ENCODE measurements at regions not wholly inside any gene's neighbourhood (a gene's known extent, or its start where the extent isn't known, plus 50 kb on each side); places are given as distances from the start of the nearest gene placed in this dataset.
"Not testable (repeated sequence)": the region's sequence is repeated elsewhere in the genome, so short reads cannot be mapped to it uniquely, and the experiment has no call there.

DNA sequence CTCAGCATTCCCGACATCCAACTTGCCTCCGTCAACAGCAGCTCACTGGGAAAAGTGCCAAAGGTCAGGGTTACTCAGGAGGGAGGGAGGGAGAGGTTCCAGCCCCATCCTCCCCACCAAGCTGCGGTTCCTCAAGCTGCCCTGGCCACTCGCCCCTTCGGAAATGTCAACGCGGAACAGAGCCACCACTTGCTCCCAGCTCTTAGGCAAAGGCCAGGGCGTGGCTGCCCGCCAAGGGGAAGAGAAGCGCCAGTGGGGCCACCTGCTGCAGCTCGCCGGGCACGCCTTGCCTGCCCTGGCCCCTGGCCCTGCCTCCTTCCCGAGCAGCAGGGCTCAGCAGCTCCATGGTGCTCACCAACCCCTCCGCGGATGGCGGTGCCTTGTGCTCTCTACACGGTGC is 531.1 kb downstream of the TP53TG3F start:
- H3K36me3 ChIP-seq (ENCODE audit: control insufficient read depth in 2 of 2, extremely low read depth in 1 of 2, insufficient read depth in 1 of 2, low read length in 1 of 2); H3K9me3 ChIP-seq; DNase-seq; H3K27ac ChIP-seq (ENCODE audit: low read length); H3K36me3 Mint-ChIP-seq; H3K4me3 Mint-ChIP-seq; H3K27me3 Mint-ChIP-seq; H3K27me3 ChIP-seq (replicated peaks in 1 of 2; ENCODE audit: control insufficient read depth in 2 of 2, extremely low read depth in 1 of 2, insufficient read depth in 2 of 2, low read length in 1 of 2); H3K4me1 ChIP-seq (ENCODE audit: control insufficient read depth in 1 of 2, extremely low read depth in 1 of 2, insufficient read depth in 2 of 2, low read length in 2 of 2); H3K4me1 Mint-ChIP-seq; CTCF ChIA-PET; POLR2A ChIA-PET; H3K9me3 Mint-ChIP-seq; ATAC-seq (replicated peaks in 1 of 4); H3K27ac Mint-ChIP-seq; H3K4me3 ChIP-seq (ENCODE audit: control insufficient read depth in 1 of 2, extremely low read depth in 1 of 2, low read length in 1 of 2): not testable (repeated sequence)
- WGBS (ENCODE audit: insufficient coverage) = no CpG with 5 or more reads among the region's 18 CpGs

DNA sequence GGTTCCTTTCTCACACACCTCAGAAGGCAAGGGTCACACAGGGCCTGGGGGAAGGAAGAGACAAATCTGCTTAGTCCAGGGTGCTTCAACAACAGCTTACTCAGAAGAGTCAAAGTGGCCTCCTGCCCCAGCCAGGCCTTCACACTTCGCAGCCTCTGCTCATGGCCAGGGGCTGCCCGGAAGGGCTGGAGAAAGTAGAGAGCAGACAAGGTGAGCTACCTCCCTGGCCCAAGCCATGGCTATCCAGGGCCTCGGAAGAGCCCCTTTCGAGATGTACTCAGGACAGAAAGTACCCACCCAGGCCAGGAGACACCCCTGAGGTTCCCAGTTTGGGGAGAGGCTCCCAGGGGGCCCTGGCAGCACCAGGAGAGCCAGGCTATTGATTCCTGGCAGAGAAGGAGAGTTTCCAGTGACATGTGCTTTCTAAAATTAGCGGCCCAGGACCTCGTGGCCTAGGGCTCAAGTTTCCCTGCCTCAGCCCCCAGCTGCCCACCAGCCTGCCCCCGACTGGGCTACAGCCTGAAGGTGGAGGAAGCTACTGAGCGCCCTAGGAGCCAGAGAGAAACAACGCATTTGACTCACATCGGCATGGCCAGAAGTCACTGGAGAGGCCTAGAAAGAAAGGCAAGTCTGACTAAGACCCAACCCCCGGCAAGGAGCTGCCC is 533.2 kb downstream of the TP53TG3F start:
- H3K27ac ChIP-seq (ENCODE audit: low read length); DNase-seq; H3K9me3 ChIP-seq; H3K36me3 ChIP-seq (ENCODE audit: control insufficient read depth in 2 of 2, extremely low read depth in 1 of 2, insufficient read depth in 1 of 2, low read length in 1 of 2); ATAC-seq (replicated peaks in 1 of 4); H3K36me3 Mint-ChIP-seq; H3K9me3 Mint-ChIP-seq; H3K27ac Mint-ChIP-seq; H3K4me3 Mint-ChIP-seq; CTCF ChIA-PET; H3K27me3 ChIP-seq (replicated peaks in 1 of 2; ENCODE audit: control insufficient read depth in 2 of 2, extremely low read depth in 1 of 2, insufficient read depth in 2 of 2, low read length in 1 of 2); H3K4me3 ChIP-seq (ENCODE audit: control insufficient read depth in 1 of 2, extremely low read depth in 1 of 2, low read length in 1 of 2); H3K4me1 Mint-ChIP-seq; POLR2A ChIA-PET; H3K4me1 ChIP-seq (ENCODE audit: control insufficient read depth in 1 of 2, extremely low read depth in 1 of 2, insufficient read depth in 2 of 2, low read length in 2 of 2); H3K27me3 Mint-ChIP-seq: not testable (repeated sequence)
- 69% methylated on average over 4 of the region's 11 CpGs for WGBS (ENCODE audit: insufficient coverage)

DNA sequence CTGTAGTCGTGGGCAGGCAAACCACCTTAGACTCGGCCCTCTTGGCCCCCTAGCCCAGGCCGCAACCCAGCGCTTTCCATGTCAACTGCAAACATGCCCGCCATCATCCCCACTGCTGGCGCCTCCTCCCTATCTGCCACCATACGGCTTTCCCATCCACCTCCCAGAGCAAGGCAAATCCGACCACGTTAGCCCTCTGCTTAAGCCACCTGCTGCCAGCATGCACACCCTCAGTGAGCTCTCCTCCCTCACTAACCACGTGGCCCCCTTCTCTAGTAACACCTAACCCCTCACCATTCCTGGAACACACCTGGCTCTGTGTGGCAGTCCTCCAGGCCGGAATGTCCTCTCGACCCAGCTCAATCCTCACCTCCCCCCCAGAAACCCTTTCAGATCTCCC is 534.8 kb downstream of the TP53TG3F start:
- 83% methylated on average over 4 of the region's 12 CpGs for WGBS (ENCODE audit: insufficient coverage)
- H3K36me3 Mint-ChIP-seq; CTCF ChIA-PET; H3K27ac ChIP-seq (ENCODE audit: low read length); H3K4me3 Mint-ChIP-seq; H3K27me3 Mint-ChIP-seq; ATAC-seq (replicated peaks in 1 of 4); H3K4me1 ChIP-seq (ENCODE audit: control insufficient read depth in 1 of 2, extremely low read depth in 1 of 2, insufficient read depth in 2 of 2, low read length in 2 of 2); H3K4me3 ChIP-seq (ENCODE audit: control insufficient read depth in 1 of 2, extremely low read depth in 1 of 2, low read length in 1 of 2); H3K9me3 Mint-ChIP-seq; H3K36me3 ChIP-seq (ENCODE audit: control insufficient read depth in 2 of 2, extremely low read depth in 1 of 2, insufficient read depth in 1 of 2, low read length in 1 of 2); POLR2A ChIA-PET; H3K9me3 ChIP-seq; H3K27me3 ChIP-seq (replicated peaks in 1 of 2; ENCODE audit: control insufficient read depth in 2 of 2, extremely low read depth in 1 of 2, insufficient read depth in 2 of 2, low read length in 1 of 2); H3K4me1 Mint-ChIP-seq; DNase-seq; H3K27ac Mint-ChIP-seq: not testable (repeated sequence)

DNA sequence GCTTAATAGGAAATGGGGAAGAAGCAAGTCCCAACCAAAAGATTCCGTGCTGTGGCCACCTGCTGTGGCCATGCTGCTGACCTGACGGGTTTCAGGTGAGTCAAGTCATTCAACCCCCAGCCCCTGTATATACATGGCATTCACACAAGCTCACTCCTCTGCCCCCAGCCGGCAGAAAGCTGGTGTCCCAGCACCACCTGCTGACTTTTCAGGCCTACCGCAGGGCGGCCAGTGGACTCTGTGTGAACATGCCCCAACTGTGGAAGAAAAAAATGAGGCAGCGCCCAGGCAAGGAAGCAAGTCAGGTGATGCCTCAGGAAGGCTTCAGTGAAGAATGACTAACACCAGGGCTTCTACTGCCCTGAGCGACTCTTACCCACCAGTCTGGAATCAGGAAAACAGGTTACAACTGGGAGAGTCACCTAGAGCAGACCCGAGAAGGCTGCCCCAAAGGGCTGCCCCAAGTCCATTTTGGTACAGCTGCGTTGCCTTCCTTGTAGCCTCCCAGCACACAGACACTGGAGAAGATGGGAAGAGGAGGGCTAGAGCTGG is 536.5 kb downstream of the TP53TG3F start:
- H3K4me3 Mint-ChIP-seq; H3K4me1 ChIP-seq (ENCODE audit: control insufficient read depth in 1 of 2, extremely low read depth in 1 of 2, insufficient read depth in 2 of 2, low read length in 2 of 2); H3K9me3 Mint-ChIP-seq; H3K36me3 ChIP-seq (ENCODE audit: control insufficient read depth in 2 of 2, extremely low read depth in 1 of 2, insufficient read depth in 1 of 2, low read length in 1 of 2); ATAC-seq (replicated peaks in 1 of 4); POLR2A ChIA-PET; CTCF ChIA-PET; H3K27ac ChIP-seq (ENCODE audit: low read length); H3K4me1 Mint-ChIP-seq; DNase-seq; H3K27ac Mint-ChIP-seq; H3K27me3 ChIP-seq (replicated peaks in 1 of 2; ENCODE audit: control insufficient read depth in 2 of 2, extremely low read depth in 1 of 2, insufficient read depth in 2 of 2, low read length in 1 of 2); H3K36me3 Mint-ChIP-seq; H3K4me3 ChIP-seq (ENCODE audit: control insufficient read depth in 1 of 2, extremely low read depth in 1 of 2, low read length in 1 of 2); H3K27me3 Mint-ChIP-seq; H3K9me3 ChIP-seq: not testable (repeated sequence)
- WGBS (ENCODE audit: insufficient coverage) = 87% methylated on average over 5 of the region's 9 CpGs

DNA sequence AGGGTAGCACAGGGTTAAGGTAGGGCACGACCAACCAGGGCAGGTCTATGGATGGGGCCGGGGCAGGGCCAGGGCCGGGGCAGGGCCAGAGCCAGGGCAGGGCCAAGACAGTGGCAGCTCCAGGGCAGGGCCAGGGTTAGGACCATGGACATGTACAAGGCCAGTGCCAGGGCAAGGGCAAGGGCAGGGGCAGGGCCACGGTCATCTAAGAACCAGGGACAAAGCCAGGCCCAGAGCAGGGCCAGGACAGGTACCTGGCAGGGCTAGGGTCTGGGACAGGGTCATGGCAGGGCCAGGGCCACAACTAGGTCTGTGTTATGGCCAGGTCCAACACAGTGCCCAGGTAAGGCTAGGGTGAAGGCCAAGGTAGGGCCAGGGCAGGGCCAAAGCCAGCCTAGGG is 541.8 kb downstream of the TP53TG3F start:
- H3K36me3 Mint-ChIP-seq; H3K4me3 Mint-ChIP-seq; H3K27ac ChIP-seq (ENCODE audit: low read length); H3K9me3 Mint-ChIP-seq; DNase-seq; POLR2A ChIA-PET; H3K4me3 ChIP-seq (ENCODE audit: control insufficient read depth in 1 of 2, extremely low read depth in 1 of 2, low read length in 1 of 2); H3K27me3 Mint-ChIP-seq; CTCF ChIA-PET; ATAC-seq (replicated peaks in 1 of 4); H3K36me3 ChIP-seq (ENCODE audit: control insufficient read depth in 2 of 2, extremely low read depth in 1 of 2, insufficient read depth in 1 of 2, low read length in 1 of 2); H3K27ac Mint-ChIP-seq; H3K4me1 Mint-ChIP-seq; H3K9me3 ChIP-seq; H3K27me3 ChIP-seq (replicated peaks in 1 of 2; ENCODE audit: control insufficient read depth in 2 of 2, extremely low read depth in 1 of 2, insufficient read depth in 2 of 2, low read length in 1 of 2); H3K4me1 ChIP-seq (ENCODE audit: control insufficient read depth in 1 of 2, extremely low read depth in 1 of 2, insufficient read depth in 2 of 2, low read length in 2 of 2): not testable (repeated sequence)
- WGBS (ENCODE audit: insufficient coverage) = no CpG with 5 or more reads among the region's 4 CpGs

DNA sequence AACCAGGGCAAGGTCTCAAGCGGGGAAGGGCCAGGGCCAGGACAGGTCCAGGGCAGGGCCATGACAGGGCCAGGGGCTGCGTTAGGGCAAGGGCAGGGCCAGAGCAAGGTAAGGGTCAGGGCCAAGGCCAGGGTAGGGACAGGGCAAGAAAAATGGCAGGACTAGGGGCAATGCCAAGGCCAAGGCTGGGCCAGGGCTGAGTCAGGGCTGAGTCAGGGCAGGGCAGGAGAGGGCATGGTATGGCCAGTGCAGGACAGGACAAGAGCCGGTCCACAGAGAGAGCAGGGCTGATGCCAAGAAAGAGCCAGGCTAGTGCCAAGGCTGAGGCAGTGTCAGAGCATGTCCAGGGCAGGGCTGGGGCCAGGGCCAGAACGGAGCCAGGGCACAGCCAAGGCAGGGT is 542.5 kb downstream of the TP53TG3F start:
- H3K27me3 Mint-ChIP-seq; H3K27ac ChIP-seq (ENCODE audit: low read length); ATAC-seq (replicated peaks in 1 of 4); H3K4me3 ChIP-seq (ENCODE audit: control insufficient read depth in 1 of 2, extremely low read depth in 1 of 2, low read length in 1 of 2); DNase-seq; H3K9me3 Mint-ChIP-seq; H3K9me3 ChIP-seq; H3K36me3 ChIP-seq (ENCODE audit: control insufficient read depth in 2 of 2, extremely low read depth in 1 of 2, insufficient read depth in 1 of 2, low read length in 1 of 2); H3K4me1 Mint-ChIP-seq; H3K4me1 ChIP-seq (ENCODE audit: control insufficient read depth in 1 of 2, extremely low read depth in 1 of 2, insufficient read depth in 2 of 2, low read length in 2 of 2); H3K27ac Mint-ChIP-seq; H3K36me3 Mint-ChIP-seq; H3K27me3 ChIP-seq (replicated peaks in 1 of 2; ENCODE audit: control insufficient read depth in 2 of 2, extremely low read depth in 1 of 2, insufficient read depth in 2 of 2, low read length in 1 of 2); H3K4me3 Mint-ChIP-seq; POLR2A ChIA-PET; CTCF ChIA-PET: not testable (repeated sequence)
- 60% methylated on average over 1 of the region's 4 CpGs for WGBS (ENCODE audit: insufficient coverage)

Measured in T-cell (primary cell).